H1 (cell line): ENCODE measurements at regions not wholly inside any gene's neighbourhood (a gene's known extent, or its start where the extent isn't known, plus 50 kb on each side); places are given as distances from the start of the nearest gene placed in this dataset.

Source experiments
- CTCF ChIA-PET: fragments of 300-600 bp; sonication (Branson Sonifier 250); formaldehyde crosslinking; loops from one replicate; lab custom pipeline; 2021; ENCODE audit not compliant: partially characterized antibody; lab: Charles Lee
- POLR2A ChIA-PET: fragments of 300-600 bp; sonication (Branson Sonifier 250); formaldehyde crosslinking; loops from one replicate; lab custom pipeline; 2021; ENCODE audit warnings: inconsistent platforms; ENCODE audit not compliant: partially characterized antibody; lab: Charles Lee
- DNase-seq, 2 experiments: peaks; one replicate each; pipeline versions ENCODE4 v3.0.0 to v3.0.0-alpha.2; 2010 to 2022; ENCODE audit warnings: low spot score in 2 of 2, low read depth in 1 of 2, mixed read lengths in 1 of 2
- FAIRE-seq: peaks from 2 replicates; lab custom pipeline; 2011; peaks lifted over from hg19 to GRCh38; lab: Jason Lieb, UNC
- H2AFZ ChIP-seq: 2 replicates; pipeline ENCODE4 v1.8.1; 2012; ENCODE audit warnings: low read length, inconsistent platforms
- H2AK5ac ChIP-seq: 2 replicates; pipeline ENCODE4 v1.6.1; 2013; ENCODE audit warnings: low read depth, low read length
- H2BK120ac ChIP-seq: replicated peaks from 2 replicates; pipeline ENCODE3; 2013; ENCODE audit warnings: low read depth, low read length, inconsistent platforms
- H2BK12ac ChIP-seq: 2 replicates; pipeline ENCODE4 v1.6.1; 2013; ENCODE audit warnings: low read depth, low read length
- H2BK15ac ChIP-seq: 2 replicates; pipeline ENCODE4 v1.6.1; 2013; ENCODE audit warnings: low read length
- H2BK20ac ChIP-seq: 2 replicates; pipeline ENCODE4 v1.6.1; 2013; ENCODE audit warnings: low read length
- H2BK5ac ChIP-seq: 2 replicates; pipeline ENCODE4 v1.6.1; 2013; ENCODE audit warnings: low read depth, low read length
- H3K14ac ChIP-seq: 2 replicates; pipeline ENCODE4 v1.6.1; 2013; ENCODE audit warnings: inconsistent platforms; ENCODE audit not compliant: insufficient read length
- H3K18ac ChIP-seq: 2 replicates; pipeline ENCODE4 v1.6.1; 2013; ENCODE audit warnings: low read length; ENCODE audit errors: extremely low read depth
- H3K23ac ChIP-seq: 2 replicates; pipeline ENCODE4 v1.6.1; 2013; ENCODE audit warnings: inconsistent platforms; ENCODE audit not compliant: insufficient read length
- H3K23me2 ChIP-seq: 2 replicates; pipeline ENCODE4 v1.6.1; 2013; ENCODE audit warnings: low read depth, low read length
- H3K27ac ChIP-seq: 2 replicates; pipeline ENCODE4 v1.6.1; 2011; ENCODE audit warnings: low read depth, low read length, inconsistent platforms
- H3K27me3 ChIP-seq, 4 experiments: replicated peaks in 1 of 4; 1 replicate in 1 of 4; 2 replicates in 3 of 4; pipeline versions ENCODE4 v1.6.1 to v1.8.1; 2011 to 2013; ENCODE audit warnings: low read length in 3 of 4, mild to moderate bottlenecking in 3 of 4, inconsistent platforms in 2 of 4, mixed read lengths in 2 of 4, moderate library complexity in 1 of 4; ENCODE audit not compliant: control insufficient read depth in 3 of 4, insufficient read depth in 3 of 4; ENCODE audit errors: extremely low read depth in 1 of 4
- H3K36me3 ChIP-seq, 4 experiments: 2 replicates each; pipeline versions ENCODE4 v1.6.1 to v1.8.1; 2011 to 2013; ENCODE audit warnings: mild to moderate bottlenecking in 4 of 4, low read length in 3 of 4, moderate library complexity in 2 of 4, control low read depth in 1 of 4, inconsistent platforms in 1 of 4; ENCODE audit not compliant: insufficient read depth in 4 of 4, control insufficient read depth in 2 of 4
- H3K4ac ChIP-seq: replicated peaks from 2 replicates; pipeline ENCODE3; 2013; ENCODE audit warnings: low read length, low read depth, mixed read lengths, inconsistent platforms; ENCODE audit not compliant: insufficient read length
- H3K4me1 ChIP-seq, 4 experiments: replicated peaks in 1 of 4; 1 replicate in 1 of 4; 2 replicates in 3 of 4; pipeline versions ENCODE4 v1.6.1 to v1.8.1; 2011 to 2013; ENCODE audit warnings: low read length in 3 of 4, inconsistent platforms in 2 of 4, mixed read lengths in 1 of 4; ENCODE audit not compliant: insufficient read depth in 4 of 4, control insufficient read depth in 3 of 4
- H3K4me2 ChIP-seq, 2 experiments: 2 replicates each; pipeline versions ENCODE4 v1.6.1 to v1.8.1; 2011 to 2013; ENCODE audit warnings: low read depth in 2 of 2, low read length in 2 of 2, control low read depth in 1 of 2, inconsistent platforms in 1 of 2, mild to moderate bottlenecking in 1 of 2; ENCODE audit not compliant: insufficient read depth in 1 of 2
- H3K4me3 ChIP-seq, 4 experiments: fragments of 200-600, 300-600 bp in 1 of 4; sonication (generic), shearing (Covaris generic), sonication (Bioruptor Twin) in 1 of 4; 2 replicates each; pipeline versions ENCODE4 v1.5.1 to v1.8.1; 2011 to 2016; ENCODE audit warnings: low read length in 4 of 4, low read depth in 3 of 4, control low read depth in 2 of 4, inconsistent platforms in 2 of 4, mild to moderate bottlenecking in 2 of 4, mixed read lengths in 1 of 4, moderate library complexity in 1 of 4; ENCODE audit not compliant: insufficient read depth in 2 of 4; ENCODE audit errors: extremely low read depth in 1 of 4
- H3K56ac ChIP-seq: replicated peaks from 2 replicates; pipeline ENCODE3; 2013; ENCODE audit warnings: low read depth, mild to moderate bottlenecking, mixed read lengths, low read length, inconsistent platforms; ENCODE audit not compliant: insufficient read length
- H3K79me1 ChIP-seq: 2 replicates; pipeline ENCODE4 v1.6.1; 2013; ENCODE audit warnings: low read depth, low read length, control low read depth
- H3K79me2 ChIP-seq, 2 experiments: 2 replicates each; pipeline versions ENCODE4 v1.6.1 to v1.8.1; 2012 to 2013; ENCODE audit warnings: low read length in 2 of 2, mild to moderate bottlenecking in 2 of 2, inconsistent platforms in 1 of 2; ENCODE audit not compliant: insufficient read depth in 2 of 2, control insufficient read depth in 1 of 2
- H3K9ac ChIP-seq, 4 experiments: replicated peaks in 1 of 4; 1 replicate in 1 of 4; 2 replicates in 3 of 4; pipeline versions ENCODE4 v1.6.1 to v1.8.1; 2011 to 2013; ENCODE audit warnings: low read depth in 3 of 4, low read length in 3 of 4, control low read depth in 2 of 4, mild to moderate bottlenecking in 2 of 4, moderate library complexity in 2 of 4, inconsistent platforms in 1 of 4; ENCODE audit errors: extremely low read depth in 1 of 4
- H3K9me3 ChIP-seq, 2 experiments: 2 replicates each; pipeline versions ENCODE4 v1.6.1 to v1.8.1; 2012 to 2013; ENCODE audit warnings: mild to moderate bottlenecking in 2 of 2, moderate library complexity in 2 of 2, control low read depth in 1 of 2, inconsistent platforms in 1 of 2, low read depth in 1 of 2, low read length in 1 of 2, mixed read lengths in 1 of 2; ENCODE audit not compliant: insufficient read depth in 2 of 2
- H4K20me1 ChIP-seq, 2 experiments: replicated peaks in 1 of 2; 2 replicates each; pipeline versions ENCODE3 to v1.8.1; 2011 to 2013; ENCODE audit warnings: inconsistent platforms in 2 of 2, low read length in 2 of 2, mild to moderate bottlenecking in 1 of 2; ENCODE audit not compliant: insufficient read depth in 2 of 2, control insufficient read depth in 1 of 2
- H4K5ac ChIP-seq: 2 replicates; pipeline ENCODE4 v1.6.1; 2013; ENCODE audit warnings: low read length, low read depth, mixed read lengths, inconsistent platforms; ENCODE audit not compliant: insufficient read length
- H4K8ac ChIP-seq: 2 replicates; pipeline ENCODE4 v1.8.0; 2013; ENCODE audit warnings: mild to moderate bottlenecking, moderate library complexity, low read length, inconsistent platforms; ENCODE audit not compliant: insufficient read depth; ENCODE audit errors: extremely low read depth
- H4K91ac ChIP-seq: replicated peaks from 2 replicates; pipeline ENCODE3; 2013; ENCODE audit warnings: low read length, mixed read lengths, inconsistent platforms; ENCODE audit not compliant: insufficient read length
- HDAC2 ChIP-seq, 2 experiments: fragments of 300-600 bp in 1 of 2; sonication (generic) in 1 of 2; IDR thresholded peaks; 2 replicates each; pipeline ENCODE4 v1.6.1; 2011 to 2012; ENCODE audit warnings: low read depth in 2 of 2, low read length in 2 of 2, mild to moderate bottlenecking in 2 of 2, moderate library complexity in 2 of 2, borderline replicate concordance in 1 of 2, inconsistent platforms in 1 of 2
- WGBS, 2 experiments: shearing (Covaris generic) in 1 of 2; methylation state at CpG; one replicate each; pipeline versions ENCODE4 v1.1.6 to v1.1.7; 2013 to 2015; ENCODE audit warnings: low lambda C conversion rate in 2 of 2, mixed read lengths in 2 of 2, inconsistent platforms in 1 of 2, low coverage in 1 of 2, missing lambda C conversion rate in 1 of 2; ENCODE audit not compliant: insufficient replicate concordance in 2 of 2, insufficient coverage in 1 of 2, insufficient read length in 1 of 2; ENCODE audit errors: extremely low coverage in 1 of 2, missing lambda C conversion rate in 1 of 2; 5-methylcytosine and 5-hydroxymethylcytosine counted together
- TF ChIP-seq, protein P1 (sequence below), 3 experiments: IDR thresholded peaks; 1 replicate in 2 of 3; 2 replicates in 1 of 3; pipeline versions ENCODE4 v1.5.1 to v1.6.1; 2011; ENCODE audit warnings: low read length in 3 of 3, mild to moderate bottlenecking in 3 of 3, inconsistent platforms in 2 of 3, low read depth in 1 of 3, moderate library complexity in 1 of 3; ENCODE audit not compliant: insufficient read depth in 1 of 3; ENCODE audit errors: control extremely low read depth in 1 of 3

DNA sequence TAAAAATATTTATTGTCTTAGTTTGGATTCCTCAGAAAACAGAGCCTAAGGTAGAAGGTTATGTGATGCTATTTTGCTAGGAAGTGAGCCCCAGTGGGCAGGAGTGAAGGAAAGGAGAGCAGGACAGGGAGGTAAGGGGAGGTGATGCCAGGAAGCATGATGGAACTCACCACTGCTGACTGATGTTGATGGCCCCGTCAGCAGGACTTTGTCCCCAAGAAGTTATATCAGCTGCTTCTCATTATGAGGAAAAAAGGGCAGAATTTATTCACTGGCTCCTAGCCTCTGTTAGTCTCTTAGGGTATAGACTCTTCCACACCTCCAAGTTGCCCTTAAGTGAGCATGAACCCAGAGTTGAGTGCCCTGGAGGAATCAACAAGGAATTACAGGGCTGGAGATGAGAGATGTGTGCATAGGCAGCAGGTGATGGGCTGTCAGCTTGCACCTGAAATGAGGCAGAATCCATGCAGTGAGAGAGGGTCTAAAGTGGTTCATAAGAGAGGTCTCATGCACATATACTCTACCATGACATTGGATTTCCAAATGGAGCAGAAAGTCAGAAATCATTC, 120.6 kb upstream of the NIPBL start:
- FAIRE-seq (no peak), DNase-seq (no peak)
- no peak overlapping the region for H3K4ac ChIP-seq
- H2BK15ac ChIP-seq, result no peak overlapping the region
- H3K56ac ChIP-seq, result no peak overlapping the region
- H3K9me3 ChIP-seq, result no peaks in the 10 kb centered on the region
- no peak overlapping the region for H3K23ac ChIP-seq
- no peak overlapping the region for H3K9ac ChIP-seq
- 95% methylated on average over 1 of the region's 1 CpG; no CpG with 5 or more reads in 1 of the 2 experiments for WGBS, 2 experiments
- no peak overlapping the region for H3K14ac ChIP-seq
- no peaks in the 10 kb centered on the region for H4K20me1 ChIP-seq
- no peak overlapping the region for H4K8ac ChIP-seq
- CTCF ChIA-PET, result interaction anchor here (0.9 to 6.3 kb wide), 6 partner anchors 9 to 114 kb away, joined by 3 to 43 read pairs (median 8); no protein-coding TSS in a partner anchor
- H3K4me2 ChIP-seq, result no peak overlapping the region
- H3K27me3 ChIP-seq, result no peaks in the 10 kb centered on the region
- no peaks in the 10 kb centered on the region for H3K79me2 ChIP-seq
- H3K23me2 ChIP-seq, result no peaks in the 10 kb centered on the region; the same call in 1 of the 2 replicates
- no peaks in the 10 kb centered on the region; a peak in 1 of 7 replicates for H3K4me1 ChIP-seq
- no peaks in the 10 kb centered on the region for H3K36me3 ChIP-seq
- H2BK20ac ChIP-seq, result no peak overlapping the region
- H2BK120ac ChIP-seq, result no peak overlapping the region
- no peak overlapping the region for H4K5ac ChIP-seq
- POLR2A ChIA-PET, result interaction anchor here (1.7 kb wide), 1 partner anchor 11 kb away, joined by 14 read pairs; no protein-coding TSS in a partner anchor
- H3K27ac ChIP-seq, result no peak overlapping the region
- H2BK5ac ChIP-seq, result no peak overlapping the region
- H3K79me1 ChIP-seq, result no peaks in the 10 kb centered on the region
- H4K91ac ChIP-seq, result no peak overlapping the region
- H3K4me3 ChIP-seq, result no peak overlapping the region
- TF ChIP-seq HDAC2 (IDR thresholded peaks at IDR 0.05; ENCODE audit: borderline replicate concordance in 1 of 2, low read depth in 2 of 2, low read length in 2 of 2), result no peak
- TF ChIP-seq, protein P1, sequence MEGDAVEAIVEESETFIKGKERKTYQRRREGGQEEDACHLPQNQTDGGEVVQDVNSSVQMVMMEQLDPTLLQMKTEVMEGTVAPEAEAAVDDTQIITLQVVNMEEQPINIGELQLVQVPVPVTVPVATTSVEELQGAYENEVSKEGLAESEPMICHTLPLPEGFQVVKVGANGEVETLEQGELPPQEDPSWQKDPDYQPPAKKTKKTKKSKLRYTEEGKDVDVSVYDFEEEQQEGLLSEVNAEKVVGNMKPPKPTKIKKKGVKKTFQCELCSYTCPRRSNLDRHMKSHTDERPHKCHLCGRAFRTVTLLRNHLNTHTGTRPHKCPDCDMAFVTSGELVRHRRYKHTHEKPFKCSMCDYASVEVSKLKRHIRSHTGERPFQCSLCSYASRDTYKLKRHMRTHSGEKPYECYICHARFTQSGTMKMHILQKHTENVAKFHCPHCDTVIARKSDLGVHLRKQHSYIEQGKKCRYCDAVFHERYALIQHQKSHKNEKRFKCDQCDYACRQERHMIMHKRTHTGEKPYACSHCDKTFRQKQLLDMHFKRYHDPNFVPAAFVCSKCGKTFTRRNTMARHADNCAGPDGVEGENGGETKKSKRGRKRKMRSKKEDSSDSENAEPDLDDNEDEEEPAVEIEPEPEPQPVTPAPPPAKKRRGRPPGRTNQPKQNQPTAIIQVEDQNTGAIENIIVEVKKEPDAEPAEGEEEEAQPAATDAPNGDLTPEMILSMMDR (IDR thresholded peaks at IDR 0.05; ENCODE audit: control extremely low read depth in 1 of 3, insufficient read depth in 1 of 3, low read depth in 1 of 3, low read length in 3 of 3), result peak in 1 of 3 experiments; percentile 13; a peak in 1 of 4 replicates
- TF ChIP-seq, all 59 proteins: peak for 1
- H2AFZ ChIP-seq, result no peak overlapping the region
- H3K18ac ChIP-seq, result no peak overlapping the region
- no peak overlapping the region for H2BK12ac ChIP-seq
- no peak overlapping the region for H2AK5ac ChIP-seq
